CD4-positive, alpha-beta T cell treated with Interleukin-17A for 1 hour (primary cell): ENCODE measurements at regions not wholly inside any gene's neighbourhood (a gene's known extent, or its start where the extent isn't known, plus 50 kb on each side); places are given as distances from the start of the nearest gene placed in this dataset.

Source experiments
- DNase-seq: peaks from one replicate; pipeline ENCODE4 v3.0.0-alpha.2; 2020

DNA sequence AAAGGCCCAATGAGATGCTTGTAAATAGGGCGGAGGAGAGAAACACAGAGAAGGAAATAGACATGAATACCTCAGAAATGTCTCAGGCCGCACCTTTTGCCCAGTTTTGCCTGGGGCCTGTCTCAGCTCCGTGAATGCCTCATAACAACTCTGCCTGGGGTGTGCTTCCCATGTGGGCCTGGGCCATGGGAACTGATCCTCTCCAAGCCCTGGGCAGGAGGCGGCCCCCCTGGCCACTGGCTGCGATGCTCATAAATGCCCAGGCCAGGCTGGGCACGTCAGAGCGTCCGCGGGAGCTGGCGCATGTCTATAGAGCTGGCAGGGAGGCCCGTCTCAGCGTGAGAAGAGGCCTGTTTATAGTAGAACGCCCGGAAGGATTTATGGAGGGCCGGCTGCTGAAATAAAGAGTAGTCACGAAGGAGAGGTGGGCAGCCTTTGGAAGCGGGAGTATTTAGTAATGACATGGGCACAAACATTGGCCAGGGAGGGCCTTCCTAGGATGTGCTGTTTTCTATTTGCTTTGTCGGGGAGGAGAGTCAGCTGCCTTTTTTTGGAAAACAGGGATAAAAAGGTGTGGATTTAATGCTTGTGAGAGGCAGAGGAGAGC is 85.9 kb upstream of the IGF1R start:
- no peak for DNase-seq

- no peak for DNase-seq
These were observed 82.8 kb upstream of the IGF1R start for GRCh38 chr15:98565566-98565965.

DNA sequence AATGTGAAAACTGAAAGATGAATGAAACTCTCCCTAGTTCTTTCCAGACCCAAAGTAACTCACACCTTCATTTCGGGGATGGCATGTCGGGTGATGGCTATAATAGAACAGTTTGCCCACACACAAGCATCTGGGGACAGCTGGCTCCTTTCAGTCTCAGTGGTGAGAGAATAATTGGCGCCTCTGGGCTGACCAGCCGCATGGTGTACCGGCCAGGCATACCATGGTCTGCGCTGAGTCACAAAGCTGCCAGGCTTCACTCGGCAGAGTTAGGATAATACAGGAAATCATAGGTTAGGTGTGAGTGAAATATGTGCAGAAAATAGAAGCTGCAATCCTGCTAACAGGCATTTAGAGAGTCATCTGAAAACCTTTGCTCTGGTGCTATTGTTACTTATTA is 80.4 kb upstream of the IGF1R start:
- no peak for DNase-seq

- no peak for DNase-seq
These were observed 79.8 kb upstream of the IGF1R start for GRCh38 chr15:98568382-98569017.

DNA sequence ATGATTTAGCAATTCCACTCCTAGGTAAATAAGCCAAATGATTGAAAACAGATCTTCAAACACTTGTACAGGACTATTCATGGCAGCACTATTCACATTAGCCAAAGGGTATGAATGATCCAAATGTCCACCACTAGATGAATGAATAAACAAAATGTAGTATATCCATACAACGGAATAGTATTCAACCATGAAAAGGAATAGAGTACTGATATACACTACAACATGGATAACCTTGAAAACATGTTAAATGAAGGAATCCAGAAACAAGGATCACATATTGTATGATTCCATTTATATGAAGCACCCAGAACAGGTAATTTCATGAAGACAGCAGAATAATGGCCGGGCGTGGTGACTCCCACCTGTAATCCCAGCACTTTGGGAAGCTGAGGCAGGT is 78.2 kb upstream of the IGF1R start:
- DNase-seq, result no peak

DNA sequence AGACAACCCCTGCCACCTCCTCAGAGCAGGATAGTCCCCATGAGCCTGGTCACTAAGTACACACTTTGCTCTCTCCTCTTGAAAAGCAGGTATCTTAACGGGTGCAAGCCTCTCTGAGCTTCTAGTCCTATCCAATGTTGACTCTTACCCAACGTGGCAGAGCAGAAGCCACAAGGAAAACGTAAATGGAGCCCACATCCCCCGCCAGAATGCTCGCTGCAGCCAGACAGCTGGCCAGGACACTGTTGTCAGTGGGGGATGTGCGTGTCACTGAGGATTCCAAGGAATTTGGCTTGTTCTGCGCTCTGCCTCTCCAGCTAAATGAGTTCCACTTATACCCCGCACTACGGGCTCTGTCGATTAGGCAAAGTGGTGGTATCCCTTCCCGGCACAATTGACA is 67.8 kb upstream of the IGF1R start:
- DNase-seq, result no peak

DNA sequence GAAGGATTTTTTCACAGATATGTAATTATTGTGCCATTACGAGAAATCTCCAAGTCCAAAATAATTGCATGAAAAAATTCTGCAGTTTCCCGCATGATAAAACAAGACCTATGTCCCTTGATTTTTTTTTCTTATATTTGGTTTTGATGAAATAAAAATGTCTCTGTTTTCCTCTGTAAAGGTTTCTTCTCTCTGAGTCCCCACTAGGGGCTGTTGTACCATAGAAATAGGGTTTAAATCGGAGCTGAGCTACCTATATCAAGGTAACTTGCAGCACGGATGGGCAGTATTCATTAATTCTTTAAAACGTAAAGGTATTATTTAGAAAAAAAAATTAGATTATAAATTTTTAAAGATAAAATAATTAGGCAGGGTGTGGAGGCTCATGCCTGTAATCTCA is 66.6 kb upstream of the IGF1R start:
- DNase-seq, result no peak

GRCh38 chr15:98582900-98583554 is 65.3 kb upstream of the IGF1R start:
- no peak for DNase-seq

DNA sequence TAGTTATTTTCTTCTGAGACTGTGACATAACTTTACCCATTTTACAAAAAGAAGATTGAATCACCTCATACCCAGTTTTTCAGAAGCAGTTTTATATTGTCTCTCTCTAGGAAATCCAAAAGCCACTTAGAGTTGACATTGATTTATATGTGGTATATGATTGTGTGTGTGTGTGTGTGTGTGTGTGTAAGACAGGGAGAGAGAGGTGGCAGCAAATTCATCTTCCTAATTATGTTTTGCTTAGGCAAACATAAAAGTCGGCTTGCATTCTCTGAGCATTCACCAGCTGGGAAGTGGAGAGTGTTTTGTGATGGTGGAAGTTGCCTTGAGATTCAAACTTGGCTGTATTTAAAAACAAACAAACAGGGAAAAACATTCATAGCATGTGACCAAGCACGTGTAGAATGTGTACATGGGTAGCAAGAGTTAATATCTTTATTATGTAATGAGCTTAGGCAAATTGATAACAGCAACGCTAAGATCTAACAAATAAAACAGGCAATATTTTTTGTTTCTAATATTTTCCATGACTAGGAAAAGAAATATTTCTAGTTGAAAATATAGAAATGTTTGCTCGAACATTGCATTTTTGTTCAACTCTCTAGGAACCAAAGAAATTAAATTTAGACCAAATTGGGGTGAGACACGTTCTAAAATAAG is 64.4 kb upstream of the IGF1R start:
- no peak for DNase-seq

GRCh38 chr15:98586066-98586465 is 62.3 kb upstream of the IGF1R start:
- DNase-seq, result peak; percentile 9

GRCh38 chr15:98592136-98592535 is 56.2 kb upstream of the IGF1R start:
- DNase-seq, result no peak

DNA sequence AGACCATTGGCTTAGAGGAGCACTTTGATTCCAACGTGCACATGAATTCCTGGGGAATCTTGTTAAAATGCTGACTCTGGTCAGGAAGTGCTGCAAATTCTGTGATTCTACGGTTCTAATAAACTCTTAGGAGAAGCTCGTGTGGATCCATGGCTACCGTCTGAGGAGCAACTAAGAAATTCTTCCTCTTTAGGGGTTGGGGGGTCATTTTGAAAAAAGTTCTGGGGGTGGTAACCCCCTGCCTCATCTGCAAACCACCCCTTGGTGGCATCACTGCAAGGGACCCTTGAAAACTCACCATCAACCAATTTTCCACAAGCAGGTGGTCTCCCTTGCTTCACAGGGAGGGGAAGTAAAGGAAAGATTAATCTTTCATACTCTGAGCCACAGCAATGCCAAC is 52.2 kb upstream of the IGF1R start:
- DNase-seq, result no peak

DNA sequence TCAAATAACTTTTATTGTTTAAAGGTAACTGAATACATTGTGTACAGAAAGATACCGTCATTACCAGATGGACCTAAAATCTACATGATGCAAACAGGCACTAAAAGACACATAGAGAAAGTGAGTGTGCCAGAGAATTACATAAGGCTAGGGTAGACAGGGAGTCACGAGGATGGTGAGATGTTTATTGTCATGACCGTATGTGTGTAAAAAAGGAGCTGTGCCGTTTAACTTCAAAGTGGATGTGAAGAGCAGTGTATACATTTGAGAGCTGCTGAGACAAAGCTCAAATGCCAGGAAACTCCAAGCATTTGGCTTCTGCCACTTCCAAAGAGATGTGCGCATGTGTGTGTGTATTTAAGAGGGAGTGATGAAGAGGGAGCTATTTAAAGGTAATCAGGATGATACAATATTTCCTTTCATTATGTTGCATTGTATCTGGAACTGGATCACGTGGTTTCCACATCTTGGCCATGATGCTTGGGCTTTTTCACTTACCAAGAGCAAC is 51.4 kb upstream of the IGF1R start:
- DNase-seq, result no peak

- DNase-seq, result no peak
These were observed 50.7 kb upstream of the IGF1R start for GRCh38 chr15:98597666-98598065.
